Mammary epithelial cell (primary cell): ENCODE measurements at regions not wholly inside any gene's neighbourhood (a gene's known extent, or its start where the extent isn't known, plus 50 kb on each side); places are given as distances from the start of the nearest gene placed in this dataset.

ENCODE experiments used
- EZH2 ChIP-seq: IDR thresholded peaks from 2 replicates; pipeline ENCODE4 v1.6.1; 2012; ENCODE audit warnings: low read length, inconsistent platforms, borderline replicate concordance
- TF ChIP-seq, protein P1 (sequence below), 2 donors: IDR thresholded peaks in 1 of 2; conservative IDR thresholded peaks in 1 of 2; 2 replicates each; pipeline ENCODE4 v1.5.1; 2011 to 2012; ENCODE audit warnings: inconsistent platforms in 2 of 2, low read length in 2 of 2, mild to moderate bottlenecking in 2 of 2, control low read depth in 1 of 2, low read depth in 1 of 2; ENCODE audit not compliant: insufficient read depth in 1 of 2; ENCODE audit errors: extremely low read depth in 1 of 2

DNA sequence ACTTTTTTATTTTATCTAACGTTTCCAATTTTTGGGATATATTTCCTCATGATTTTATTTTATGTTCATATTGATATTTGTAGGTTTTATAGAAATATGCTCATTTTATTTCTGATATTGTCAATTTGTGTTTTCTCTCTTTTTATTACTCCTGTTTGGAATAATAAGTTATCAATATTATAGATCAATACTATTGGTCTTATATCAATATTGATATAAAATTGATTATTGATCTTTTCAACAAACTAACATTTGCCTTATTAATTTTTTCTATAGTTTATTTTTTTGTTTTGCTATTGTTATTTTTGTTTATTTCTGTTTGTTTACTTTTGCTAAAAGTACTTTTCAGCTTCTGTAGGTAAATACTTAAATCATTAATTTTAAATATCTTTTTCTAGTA, 90.8 kb upstream of the CNTN6 start:
- no peak for TF ChIP-seq EZH2
- TF ChIP-seq, protein P1, sequence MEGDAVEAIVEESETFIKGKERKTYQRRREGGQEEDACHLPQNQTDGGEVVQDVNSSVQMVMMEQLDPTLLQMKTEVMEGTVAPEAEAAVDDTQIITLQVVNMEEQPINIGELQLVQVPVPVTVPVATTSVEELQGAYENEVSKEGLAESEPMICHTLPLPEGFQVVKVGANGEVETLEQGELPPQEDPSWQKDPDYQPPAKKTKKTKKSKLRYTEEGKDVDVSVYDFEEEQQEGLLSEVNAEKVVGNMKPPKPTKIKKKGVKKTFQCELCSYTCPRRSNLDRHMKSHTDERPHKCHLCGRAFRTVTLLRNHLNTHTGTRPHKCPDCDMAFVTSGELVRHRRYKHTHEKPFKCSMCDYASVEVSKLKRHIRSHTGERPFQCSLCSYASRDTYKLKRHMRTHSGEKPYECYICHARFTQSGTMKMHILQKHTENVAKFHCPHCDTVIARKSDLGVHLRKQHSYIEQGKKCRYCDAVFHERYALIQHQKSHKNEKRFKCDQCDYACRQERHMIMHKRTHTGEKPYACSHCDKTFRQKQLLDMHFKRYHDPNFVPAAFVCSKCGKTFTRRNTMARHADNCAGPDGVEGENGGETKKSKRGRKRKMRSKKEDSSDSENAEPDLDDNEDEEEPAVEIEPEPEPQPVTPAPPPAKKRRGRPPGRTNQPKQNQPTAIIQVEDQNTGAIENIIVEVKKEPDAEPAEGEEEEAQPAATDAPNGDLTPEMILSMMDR (conservative IDR thresholded peaks at IDR 0.05 in 1 of 2, IDR thresholded peaks at IDR 0.05 in 1 of 2; ENCODE audit: extremely low read depth in 1 of 2, insufficient read depth in 1 of 2, low read depth in 1 of 2, low read length in 2 of 2): no peak
